Transverse colon (tissue), 4 donors: ENCODE measurements at regions not wholly inside any gene's neighbourhood (a gene's known extent, or its start where the extent isn't known, plus 50 kb on each side); places are given as distances from the start of the nearest gene placed in this dataset.

Experiments used
- CTCF ChIP-seq, 5 experiments: fragments of 200-600 bp in 3 of 5; fragments of 450-650 bp in 2 of 5; sonication (generic) in 3 of 5; IDR thresholded peaks; 1 replicate in 2 of 5; 2 replicates in 3 of 5; pipeline ENCODE4 v1.5.1; 2016 to 2017; ENCODE audit warnings: antibody characterized with exemption in 5 of 5, inconsistent platforms in 3 of 5, mild to moderate bottlenecking in 2 of 5, moderate library complexity in 1 of 5
- POLR2A ChIP-seq: fragments of 450-650 bp; IDR thresholded peaks from one replicate; pipeline ENCODE4 v1.6.1; 2016; ENCODE audit warnings: antibody characterized with exemption, mild to moderate bottlenecking, moderate library complexity
- POLR2AphosphoS5 ChIP-seq, 3 donors: sonication (generic); formaldehyde crosslinking; IDR thresholded peaks; one replicate each; pipeline ENCODE4 v1.6.1; 2016; ENCODE audit warnings: antibody characterized with exemption in 3 of 3

GRCh38 chrX:40867352-40867751, 132.0 kb upstream of the MED14 start:
- no peak for TF ChIP-seq POLR2A
- no peak for TF ChIP-seq CTCF (IDR thresholded peaks at IDR 0.05)
- no peak for TF ChIP-seq POLR2AphosphoS5 (IDR thresholded peaks at IDR 0.05)
